Liver (tissue), 3 donors: ENCODE measurements at regions not wholly inside any gene's neighbourhood (a gene's known extent, or its start where the extent isn't known, plus 50 kb on each side); places are given as distances from the start of the nearest gene placed in this dataset.

Experiments used
- ATF3 ChIP-seq: IDR thresholded peaks from 2 replicates; pipeline ENCODE4 v1.6.1; 2016; ENCODE audit warnings: antibody characterized with exemption
- CTCF ChIP-seq: fragments of 150-350 bp; IDR thresholded peaks from 2 replicates; pipeline ENCODE4 v1.5.1; 2017; ENCODE audit warnings: improper control_type of control experiment, low read depth, low read length; ENCODE audit not compliant: missing input control
- EGR1 ChIP-seq, 2 donors: IDR thresholded peaks; 2 replicates each; pipeline ENCODE4 v1.6.1; 2016 to 2018; ENCODE audit warnings: antibody characterized with exemption in 2 of 2, low read depth in 2 of 2
- FOXA1 ChIP-seq: IDR thresholded peaks from 2 replicates; pipeline ENCODE4 v1.6.1; 2016; ENCODE audit warnings: antibody characterized with exemption
- RAD21 ChIP-seq, 2 donors: IDR thresholded peaks; 2 replicates each; pipeline ENCODE4 v1.6.1; 2016; ENCODE audit warnings: antibody characterized with exemption in 2 of 2, mild to moderate bottlenecking in 2 of 2
- RXRA ChIP-seq, 2 donors: IDR thresholded peaks; 2 replicates each; pipeline ENCODE4 v1.6.1; 2017 to 2018; ENCODE audit warnings: antibody characterized with exemption in 2 of 2, mild to moderate bottlenecking in 1 of 2
- SP1 ChIP-seq: IDR thresholded peaks from 2 replicates; pipeline ENCODE4 v1.6.1; 2018; ENCODE audit warnings: antibody characterized with exemption, mild to moderate bottlenecking
- YY1 ChIP-seq: IDR thresholded peaks from 2 replicates; pipeline ENCODE4 v1.6.1; 2016; ENCODE audit warnings: antibody characterized with exemption, mild to moderate bottlenecking
- TF ChIP-seq, protein P1 (sequence below): IDR thresholded peaks from 2 replicates; pipeline ENCODE4 v1.6.1; 2016; ENCODE audit warnings: antibody characterized with exemption
- TF ChIP-seq, protein P2 (sequence below): IDR thresholded peaks from 2 replicates; pipeline ENCODE4 v1.6.1; 2016; ENCODE audit warnings: antibody characterized with exemption, mild to moderate bottlenecking
- donor health status: healthy.
- donor health status: healthy.

- no peak for TF ChIP-seq SP1
- TF ChIP-seq EGR1 (IDR thresholded peaks at IDR 0.05; ENCODE audit: low read depth in 2 of 2), result no peak
- TF ChIP-seq CTCF, result no peak
- TF ChIP-seq, protein P1, sequence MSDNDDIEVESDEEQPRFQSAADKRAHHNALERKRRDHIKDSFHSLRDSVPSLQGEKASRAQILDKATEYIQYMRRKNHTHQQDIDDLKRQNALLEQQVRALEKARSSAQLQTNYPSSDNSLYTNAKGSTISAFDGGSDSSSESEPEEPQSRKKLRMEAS, result no peak
- TF ChIP-seq RAD21 (IDR thresholded peaks at IDR 0.05), result no peak
- TF ChIP-seq, protein P2, sequence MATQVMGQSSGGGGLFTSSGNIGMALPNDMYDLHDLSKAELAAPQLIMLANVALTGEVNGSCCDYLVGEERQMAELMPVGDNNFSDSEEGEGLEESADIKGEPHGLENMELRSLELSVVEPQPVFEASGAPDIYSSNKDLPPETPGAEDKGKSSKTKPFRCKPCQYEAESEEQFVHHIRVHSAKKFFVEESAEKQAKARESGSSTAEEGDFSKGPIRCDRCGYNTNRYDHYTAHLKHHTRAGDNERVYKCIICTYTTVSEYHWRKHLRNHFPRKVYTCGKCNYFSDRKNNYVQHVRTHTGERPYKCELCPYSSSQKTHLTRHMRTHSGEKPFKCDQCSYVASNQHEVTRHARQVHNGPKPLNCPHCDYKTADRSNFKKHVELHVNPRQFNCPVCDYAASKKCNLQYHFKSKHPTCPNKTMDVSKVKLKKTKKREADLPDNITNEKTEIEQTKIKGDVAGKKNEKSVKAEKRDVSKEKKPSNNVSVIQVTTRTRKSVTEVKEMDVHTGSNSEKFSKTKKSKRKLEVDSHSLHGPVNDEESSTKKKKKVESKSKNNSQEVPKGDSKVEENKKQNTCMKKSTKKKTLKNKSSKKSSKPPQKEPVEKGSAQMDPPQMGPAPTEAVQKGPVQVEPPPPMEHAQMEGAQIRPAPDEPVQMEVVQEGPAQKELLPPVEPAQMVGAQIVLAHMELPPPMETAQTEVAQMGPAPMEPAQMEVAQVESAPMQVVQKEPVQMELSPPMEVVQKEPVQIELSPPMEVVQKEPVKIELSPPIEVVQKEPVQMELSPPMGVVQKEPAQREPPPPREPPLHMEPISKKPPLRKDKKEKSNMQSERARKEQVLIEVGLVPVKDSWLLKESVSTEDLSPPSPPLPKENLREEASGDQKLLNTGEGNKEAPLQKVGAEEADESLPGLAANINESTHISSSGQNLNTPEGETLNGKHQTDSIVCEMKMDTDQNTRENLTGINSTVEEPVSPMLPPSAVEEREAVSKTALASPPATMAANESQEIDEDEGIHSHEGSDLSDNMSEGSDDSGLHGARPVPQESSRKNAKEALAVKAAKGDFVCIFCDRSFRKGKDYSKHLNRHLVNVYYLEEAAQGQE, result no peak
- no peak for TF ChIP-seq FOXA1
- no peak for TF ChIP-seq YY1
- TF ChIP-seq RXRA (IDR thresholded peaks at IDR 0.05), result no peak
- TF ChIP-seq ATF3, result no peak
Observed at GRCh38 chr4:34922325-34922724, 1322.0 kb downstream of the ARAP2 start.
